HCT116 (cell line): ENCODE measurements at regions not wholly inside any gene's neighbourhood (a gene's known extent, or its start where the extent isn't known, plus 50 kb on each side); places are given as distances from the start of the nearest gene placed in this dataset.

ENCODE experiments used
- ATAC-seq: fragments of 200-7000 bp; cut with Tn5 transposase; 2 replicates; pipeline ENCODE4 v1.9.1; 2020; ENCODE audit warnings: mild to moderate bottlenecking, moderate library complexity
- BruUV-seq: library from RNA; stranded (reverse); fragments of 400-500 nt; replicated peaks from 2 replicates; lab custom pipeline; 2021; lab: Mats Ljungman, UMichigan
- CTCF ChIA-PET: fragments of 300-600 bp; sonication (Branson Sonifier 250); formaldehyde crosslinking; loops from one replicate; lab custom pipeline; 2021; ENCODE audit warnings: antibody characterized with exemption; lab: Charles Lee
- POLR2A ChIA-PET: fragments of 300-600, 350-600 bp; sonication (Branson Sonifier 250); formaldehyde crosslinking; loops from one replicate; lab custom pipeline; 2021; ENCODE audit warnings: antibody characterized with exemption; lab: Charles Lee
- RAD21 ChIA-PET, 2 experiments: fragments of 300-600 bp; sonication (Branson Sonifier 250); formaldehyde crosslinking; loops; one replicate each; lab custom pipeline; 2023; ENCODE audit warnings: low total read pairs in 2 of 2; ENCODE audit not compliant: uncharacterized antibody in 2 of 2, unreplicated experiment in 2 of 2, low non-redundant PET in 1 of 2; lab: Charles Lee
- DNase-seq: peaks from one replicate; pipeline ENCODE4 v3.0.0-alpha.2; 2010; ENCODE audit warnings: low read depth, low spot score
- H2AFZ ChIP-seq: fragments of 200-600 bp; shearing (Covaris generic), sonication (generic); 2 replicates; pipeline ENCODE4 v1.6.1; 2017; ENCODE audit warnings: low read depth, mixed run types, mixed read lengths, antibody characterized with exemption, low read length; ENCODE audit not compliant: poor library complexity, severe bottlenecking
- H3K27ac ChIP-seq: 2 replicates; pipeline ENCODE4 v1.5.1; 2012; ENCODE audit warnings: low read depth, low read length
- H3K27me3 ChIP-seq: fragments of 200-600 bp; sonication (generic); 2 replicates; pipeline ENCODE4 v1.6.1; 2016; ENCODE audit warnings: mixed run types, low read length, mixed read lengths; ENCODE audit not compliant: insufficient read depth
- H3K36me3 ChIP-seq, 2 experiments: fragments of 200-500 bp in 1 of 2; fragments of 200-600 bp in 1 of 2; sonication (Bioruptor generic) in 1 of 2; sonication (generic) in 1 of 2; 2 replicates each; pipeline versions ENCODE4 v1.5.1 to v1.6.1; 2014 to 2016; ENCODE audit warnings: low read length in 2 of 2, inconsistent platforms in 1 of 2, mixed read lengths in 1 of 2, mixed run types in 1 of 2; ENCODE audit not compliant: insufficient read depth in 2 of 2, control insufficient read depth in 1 of 2
- H3K4me1 ChIP-seq, 2 experiments: fragments of 200-600 bp in 1 of 2; sonication (generic) in 1 of 2; 2 replicates each; pipeline versions ENCODE4 v1.5.1 to v1.6.1; 2012 to 2017; ENCODE audit warnings: low read length in 2 of 2, inconsistent platforms in 1 of 2, mild to moderate bottlenecking in 1 of 2, mixed read lengths in 1 of 2, mixed run types in 1 of 2, moderate library complexity in 1 of 2; ENCODE audit not compliant: insufficient read depth in 2 of 2, control insufficient read depth in 1 of 2
- H3K4me2 ChIP-seq: fragments of 200-600 bp; sonication (generic); 2 replicates; pipeline ENCODE4 v1.6.1; 2017; ENCODE audit warnings: mixed run types, low read length, mixed read lengths
- H3K4me3 ChIP-seq, 2 experiments: fragments of 200-600 bp in 1 of 2; sonication (generic) in 1 of 2; replicated peaks in 1 of 2; 2 replicates each; pipeline ENCODE4 v1.5.1; 2011 to 2016; ENCODE audit warnings: low read length in 2 of 2, control low read depth in 1 of 2, low read depth in 1 of 2, mild to moderate bottlenecking in 1 of 2, mixed read lengths in 1 of 2, mixed run types in 1 of 2
- H3K79me2 ChIP-seq: fragments of 200-600 bp; sonication (generic); 2 replicates; pipeline ENCODE4 v1.6.1; 2017; ENCODE audit warnings: mild to moderate bottlenecking, mixed run types, low read length, moderate library complexity, mixed read lengths; ENCODE audit not compliant: insufficient read depth
- H3K9ac ChIP-seq: fragments of 200-600 bp; sonication (generic); 2 replicates; pipeline ENCODE4 v1.6.1; 2016; ENCODE audit warnings: low read length, mixed read lengths
- H3K9me2 ChIP-seq: fragments of 200-600 bp; sonication (generic), shearing (Covaris generic); 2 replicates; pipeline ENCODE4 v1.6.1; 2017; ENCODE audit warnings: mixed run types, mild to moderate bottlenecking, moderate library complexity; ENCODE audit not compliant: insufficient read depth
- H3K9me3 ChIP-seq, 2 experiments: fragments of 200-500 bp in 1 of 2; fragments of 200-600 bp in 1 of 2; sonication (Bioruptor generic) in 1 of 2; sonication (generic) in 1 of 2; 2 replicates each; pipeline ENCODE4 v1.6.1; 2014 to 2017; ENCODE audit warnings: low read length in 2 of 2, mixed read lengths in 2 of 2, inconsistent platforms in 1 of 2, low read depth in 1 of 2, mild to moderate bottlenecking in 1 of 2, mixed run types in 1 of 2, moderate library complexity in 1 of 2; ENCODE audit not compliant: control insufficient read depth in 1 of 2, insufficient read depth in 1 of 2
- H4K20me1 ChIP-seq: fragments of 200-600 bp; sonication (generic), shearing (Covaris generic); 2 replicates; pipeline ENCODE4 v1.6.1; 2017; ENCODE audit warnings: mixed run types, mild to moderate bottlenecking, moderate library complexity; ENCODE audit not compliant: insufficient read depth
- CEBPB ChIP-seq: IDR thresholded peaks from 2 replicates; pipeline ENCODE4 v1.6.1; 2012; ENCODE audit warnings: low read depth
- EGR1 ChIP-seq: IDR thresholded peaks from 2 replicates; pipeline ENCODE4 v1.6.1; 2012; ENCODE audit warnings: low read depth
- ELF1 ChIP-seq: IDR thresholded peaks from 2 replicates; pipeline ENCODE4 v1.6.1; 2012; ENCODE audit warnings: low read depth, borderline replicate concordance
- EZH2 ChIP-seq: fragments of 200-600 bp; sonication (generic); IDR thresholded peaks from 2 replicates; pipeline ENCODE4 v1.6.1; 2017; ENCODE audit warnings: antibody characterized with exemption, mixed run types
- FOSL1 ChIP-seq: IDR thresholded peaks from 2 replicates; pipeline ENCODE4 v1.6.1; 2012; ENCODE audit warnings: low read depth
- POLR2AphosphoS5 ChIP-seq: IDR thresholded peaks from 2 replicates; pipeline ENCODE4 v1.6.1; 2011; ENCODE audit warnings: mild to moderate bottlenecking, low read depth, low read length, moderate library complexity
- RAD21 ChIP-seq: IDR thresholded peaks from 2 replicates; pipeline ENCODE4 v1.6.1; 2012; ENCODE audit warnings: low read depth, mild to moderate bottlenecking
- YY1 ChIP-seq: IDR thresholded peaks from 2 replicates; pipeline ENCODE4 v1.6.1; 2011; ENCODE audit warnings: low read length, low read depth, moderate library complexity, mild to moderate bottlenecking; ENCODE audit not compliant: insufficient replicate concordance; ENCODE audit errors: extremely low read depth
- ZBTB33 ChIP-seq: IDR thresholded peaks from 2 replicates; pipeline ENCODE4 v1.6.1; 2011; ENCODE audit warnings: mild to moderate bottlenecking, low read length, moderate library complexity; ENCODE audit not compliant: insufficient replicate concordance; ENCODE audit errors: extremely low read depth
- ZFX ChIP-seq: fragments of 450-650 bp; IDR thresholded peaks from 2 replicates; pipeline ENCODE4 v1.6.1; 2017
- intact Hi-C: fragments of 100-400 bp; cut with micrococcal nuclease; formaldehyde crosslinking; loops from 2 replicates; pipeline ENCODE4 v1.10.0; 2022
- TF ChIP-seq, protein P1 (sequence below): IDR thresholded peaks from 2 replicates; pipeline ENCODE4 v1.6.1; 2012; ENCODE audit warnings: low read depth
- TF ChIP-seq, protein P2 (sequence below): IDR thresholded peaks from 2 replicates; pipeline ENCODE4 v1.6.1; 2012
- TF ChIP-seq, protein P3 (sequence below), 3 experiments: fragments of 200-600 bp in 1 of 3; sonication (generic) in 1 of 3; IDR thresholded peaks in 2 of 3; conservative IDR thresholded peaks in 1 of 3; 2 replicates each; pipeline ENCODE4 v1.5.1; 2012 to 2017; ENCODE audit warnings: low read depth in 2 of 3, low read length in 2 of 3, antibody characterized with exemption in 1 of 3, borderline replicate concordance in 1 of 3, control low read depth in 1 of 3, mild to moderate bottlenecking in 1 of 3, mixed read lengths in 1 of 3, mixed run types in 1 of 3, moderate library complexity in 1 of 3; ENCODE audit not compliant: insufficient read depth in 1 of 3

- Histone ChIP-seq H2AFZ (peak overlapping the region; percentile 33), H3K27me3 (no peaks in the 10 kb centered on the region), H4K20me1 (no peaks in the 10 kb centered on the region), H3K4me3 (no peak overlapping the region), H3K9ac (no peak overlapping the region), H3K36me3 (no peaks in the 10 kb centered on the region), H3K79me2 (no peaks in the 10 kb centered on the region), H3K4me1 (peaks cover 2 to 11% of the 10 kb centered on the region in 2 experiments; a peak in 1 of 4 replicates), H3K27ac (no peak overlapping the region), H3K9me3 (no peaks in the 10 kb centered on the region), H3K4me2 (no peak overlapping the region), H3K9me2 (no peaks in the 10 kb centered on the region)
- no peak for ATAC-seq
- DNase-seq: no peak
- TF ChIP-seq, protein P1, sequence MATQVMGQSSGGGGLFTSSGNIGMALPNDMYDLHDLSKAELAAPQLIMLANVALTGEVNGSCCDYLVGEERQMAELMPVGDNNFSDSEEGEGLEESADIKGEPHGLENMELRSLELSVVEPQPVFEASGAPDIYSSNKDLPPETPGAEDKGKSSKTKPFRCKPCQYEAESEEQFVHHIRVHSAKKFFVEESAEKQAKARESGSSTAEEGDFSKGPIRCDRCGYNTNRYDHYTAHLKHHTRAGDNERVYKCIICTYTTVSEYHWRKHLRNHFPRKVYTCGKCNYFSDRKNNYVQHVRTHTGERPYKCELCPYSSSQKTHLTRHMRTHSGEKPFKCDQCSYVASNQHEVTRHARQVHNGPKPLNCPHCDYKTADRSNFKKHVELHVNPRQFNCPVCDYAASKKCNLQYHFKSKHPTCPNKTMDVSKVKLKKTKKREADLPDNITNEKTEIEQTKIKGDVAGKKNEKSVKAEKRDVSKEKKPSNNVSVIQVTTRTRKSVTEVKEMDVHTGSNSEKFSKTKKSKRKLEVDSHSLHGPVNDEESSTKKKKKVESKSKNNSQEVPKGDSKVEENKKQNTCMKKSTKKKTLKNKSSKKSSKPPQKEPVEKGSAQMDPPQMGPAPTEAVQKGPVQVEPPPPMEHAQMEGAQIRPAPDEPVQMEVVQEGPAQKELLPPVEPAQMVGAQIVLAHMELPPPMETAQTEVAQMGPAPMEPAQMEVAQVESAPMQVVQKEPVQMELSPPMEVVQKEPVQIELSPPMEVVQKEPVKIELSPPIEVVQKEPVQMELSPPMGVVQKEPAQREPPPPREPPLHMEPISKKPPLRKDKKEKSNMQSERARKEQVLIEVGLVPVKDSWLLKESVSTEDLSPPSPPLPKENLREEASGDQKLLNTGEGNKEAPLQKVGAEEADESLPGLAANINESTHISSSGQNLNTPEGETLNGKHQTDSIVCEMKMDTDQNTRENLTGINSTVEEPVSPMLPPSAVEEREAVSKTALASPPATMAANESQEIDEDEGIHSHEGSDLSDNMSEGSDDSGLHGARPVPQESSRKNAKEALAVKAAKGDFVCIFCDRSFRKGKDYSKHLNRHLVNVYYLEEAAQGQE: no peak
- no peak for TF ChIP-seq ELF1
- TF ChIP-seq POLR2AphosphoS5: no peak
- TF ChIP-seq YY1: no peak
- no peak for TF ChIP-seq ZFX
- TF ChIP-seq, protein P2, sequence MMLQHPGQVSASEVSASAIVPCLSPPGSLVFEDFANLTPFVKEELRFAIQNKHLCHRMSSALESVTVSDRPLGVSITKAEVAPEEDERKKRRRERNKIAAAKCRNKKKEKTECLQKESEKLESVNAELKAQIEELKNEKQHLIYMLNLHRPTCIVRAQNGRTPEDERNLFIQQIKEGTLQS: no peak
- no peak for TF ChIP-seq EGR1
- TF ChIP-seq ZBTB33: no peak
- no peak for TF ChIP-seq RAD21
- TF ChIP-seq EZH2: no peak
- no peak for TF ChIP-seq CEBPB
- TF ChIP-seq, protein P3, sequence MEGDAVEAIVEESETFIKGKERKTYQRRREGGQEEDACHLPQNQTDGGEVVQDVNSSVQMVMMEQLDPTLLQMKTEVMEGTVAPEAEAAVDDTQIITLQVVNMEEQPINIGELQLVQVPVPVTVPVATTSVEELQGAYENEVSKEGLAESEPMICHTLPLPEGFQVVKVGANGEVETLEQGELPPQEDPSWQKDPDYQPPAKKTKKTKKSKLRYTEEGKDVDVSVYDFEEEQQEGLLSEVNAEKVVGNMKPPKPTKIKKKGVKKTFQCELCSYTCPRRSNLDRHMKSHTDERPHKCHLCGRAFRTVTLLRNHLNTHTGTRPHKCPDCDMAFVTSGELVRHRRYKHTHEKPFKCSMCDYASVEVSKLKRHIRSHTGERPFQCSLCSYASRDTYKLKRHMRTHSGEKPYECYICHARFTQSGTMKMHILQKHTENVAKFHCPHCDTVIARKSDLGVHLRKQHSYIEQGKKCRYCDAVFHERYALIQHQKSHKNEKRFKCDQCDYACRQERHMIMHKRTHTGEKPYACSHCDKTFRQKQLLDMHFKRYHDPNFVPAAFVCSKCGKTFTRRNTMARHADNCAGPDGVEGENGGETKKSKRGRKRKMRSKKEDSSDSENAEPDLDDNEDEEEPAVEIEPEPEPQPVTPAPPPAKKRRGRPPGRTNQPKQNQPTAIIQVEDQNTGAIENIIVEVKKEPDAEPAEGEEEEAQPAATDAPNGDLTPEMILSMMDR (IDR thresholded peaks at IDR 0.05 in 2 of 3, conservative IDR thresholded peaks at IDR 0.05 in 1 of 3; ENCODE audit: borderline replicate concordance in 1 of 3, insufficient read depth in 1 of 3, low read depth in 2 of 3, low read length in 2 of 3): no peak
- TF ChIP-seq FOSL1: no peak
- ChIA-PET POLR2A (no interaction called here), CTCF (no interaction called here), RAD21 (interaction anchor here in 1 of 2 experiments (0.9 kb wide), 1 partner anchor 51 kb away, joined by 7 read pairs; no protein-coding TSS in a partner anchor)
- intact Hi-C loops: no loop called here
- BruUV-seq: no TSS peak
These were observed 247.1 kb downstream of the SYK start for GRCh38 chr9:91048749-91049148.
